Ishikawa (cell line): ENCODE measurements at regions not wholly inside any gene's neighbourhood (a gene's known extent, or its start where the extent isn't known, plus 50 kb on each side); places are given as distances from the start of the nearest gene placed in this dataset.

Experiments used
- CEBPB ChIP-seq: IDR thresholded peaks from 2 replicates; pipeline ENCODE4 v1.6.1; 2012
- CREB1 ChIP-seq: IDR thresholded peaks from 2 replicates; pipeline ENCODE4 v1.6.1; 2012; ENCODE audit warnings: low read depth
- EGR1 ChIP-seq: IDR thresholded peaks from 2 replicates; pipeline ENCODE4 v1.6.1; 2012
- EP300 ChIP-seq: IDR thresholded peaks from 2 replicates; pipeline ENCODE4 v1.6.1; 2012; ENCODE audit warnings: borderline replicate concordance
- FOXM1 ChIP-seq: IDR thresholded peaks from 2 replicates; pipeline ENCODE4 v1.6.1; 2012; ENCODE audit warnings: low read depth, borderline replicate concordance
- NFIC ChIP-seq: IDR thresholded peaks from 2 replicates; pipeline ENCODE4 v1.6.1; 2012
- RAD21 ChIP-seq: IDR thresholded peaks from 2 replicates; pipeline ENCODE4 v1.6.1; 2012; ENCODE audit warnings: low read depth
- TAF1 ChIP-seq: IDR thresholded peaks from 2 replicates; pipeline ENCODE4 v1.6.1; 2012; ENCODE audit warnings: low read depth, mild to moderate bottlenecking
- TCF12 ChIP-seq: IDR thresholded peaks from 2 replicates; pipeline ENCODE4 v1.6.1; 2012; ENCODE audit warnings: low read depth
- TEAD4 ChIP-seq: IDR thresholded peaks from 2 replicates; pipeline ENCODE4 v1.6.1; 2012
- YY1 ChIP-seq: IDR thresholded peaks from 2 replicates; pipeline ENCODE4 v1.6.1; 2012; ENCODE audit warnings: low read depth
- ZBTB7A ChIP-seq: IDR thresholded peaks from 2 replicates; pipeline ENCODE4 v1.6.1; 2012; ENCODE audit warnings: low read depth
- TF ChIP-seq, protein P1 (sequence below): IDR thresholded peaks from 2 replicates; pipeline ENCODE4 v1.6.1; 2012; ENCODE audit warnings: low read depth, mild to moderate bottlenecking
- TF ChIP-seq, protein P2 (sequence below): IDR thresholded peaks from 2 replicates; pipeline ENCODE4 v1.6.1; 2012

DNA sequence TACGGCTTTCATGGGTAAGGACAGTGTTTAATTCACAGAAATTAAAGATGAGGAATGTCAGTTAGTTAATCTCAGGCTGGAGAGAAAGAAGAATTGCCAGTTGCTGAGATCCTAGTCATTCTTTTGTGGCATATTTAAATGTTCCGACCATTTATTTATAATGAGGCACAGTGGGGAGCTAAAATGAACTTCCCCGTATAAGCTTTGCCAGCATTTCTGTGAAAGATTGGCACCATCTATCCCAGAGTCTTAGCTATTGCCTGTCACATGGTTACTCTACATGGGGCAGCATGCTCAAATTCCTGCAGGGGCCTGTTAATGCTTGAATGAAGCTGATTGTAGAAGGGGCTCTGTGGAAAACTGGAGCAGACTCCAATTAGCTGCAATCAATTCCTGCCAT lies 314.1 kb downstream of the PRELID2 start:
- TF ChIP-seq, protein P1, sequence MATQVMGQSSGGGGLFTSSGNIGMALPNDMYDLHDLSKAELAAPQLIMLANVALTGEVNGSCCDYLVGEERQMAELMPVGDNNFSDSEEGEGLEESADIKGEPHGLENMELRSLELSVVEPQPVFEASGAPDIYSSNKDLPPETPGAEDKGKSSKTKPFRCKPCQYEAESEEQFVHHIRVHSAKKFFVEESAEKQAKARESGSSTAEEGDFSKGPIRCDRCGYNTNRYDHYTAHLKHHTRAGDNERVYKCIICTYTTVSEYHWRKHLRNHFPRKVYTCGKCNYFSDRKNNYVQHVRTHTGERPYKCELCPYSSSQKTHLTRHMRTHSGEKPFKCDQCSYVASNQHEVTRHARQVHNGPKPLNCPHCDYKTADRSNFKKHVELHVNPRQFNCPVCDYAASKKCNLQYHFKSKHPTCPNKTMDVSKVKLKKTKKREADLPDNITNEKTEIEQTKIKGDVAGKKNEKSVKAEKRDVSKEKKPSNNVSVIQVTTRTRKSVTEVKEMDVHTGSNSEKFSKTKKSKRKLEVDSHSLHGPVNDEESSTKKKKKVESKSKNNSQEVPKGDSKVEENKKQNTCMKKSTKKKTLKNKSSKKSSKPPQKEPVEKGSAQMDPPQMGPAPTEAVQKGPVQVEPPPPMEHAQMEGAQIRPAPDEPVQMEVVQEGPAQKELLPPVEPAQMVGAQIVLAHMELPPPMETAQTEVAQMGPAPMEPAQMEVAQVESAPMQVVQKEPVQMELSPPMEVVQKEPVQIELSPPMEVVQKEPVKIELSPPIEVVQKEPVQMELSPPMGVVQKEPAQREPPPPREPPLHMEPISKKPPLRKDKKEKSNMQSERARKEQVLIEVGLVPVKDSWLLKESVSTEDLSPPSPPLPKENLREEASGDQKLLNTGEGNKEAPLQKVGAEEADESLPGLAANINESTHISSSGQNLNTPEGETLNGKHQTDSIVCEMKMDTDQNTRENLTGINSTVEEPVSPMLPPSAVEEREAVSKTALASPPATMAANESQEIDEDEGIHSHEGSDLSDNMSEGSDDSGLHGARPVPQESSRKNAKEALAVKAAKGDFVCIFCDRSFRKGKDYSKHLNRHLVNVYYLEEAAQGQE, result no peak
- no peak for TF ChIP-seq TEAD4
- no peak for TF ChIP-seq CEBPB
- TF ChIP-seq, protein P2, sequence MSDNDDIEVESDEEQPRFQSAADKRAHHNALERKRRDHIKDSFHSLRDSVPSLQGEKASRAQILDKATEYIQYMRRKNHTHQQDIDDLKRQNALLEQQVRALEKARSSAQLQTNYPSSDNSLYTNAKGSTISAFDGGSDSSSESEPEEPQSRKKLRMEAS, result no peak
- TF ChIP-seq EGR1, result no peak
- TF ChIP-seq TAF1, result no peak
- TF ChIP-seq NFIC, result no peak
- TF ChIP-seq YY1, result no peak
- no peak for TF ChIP-seq TCF12
- TF ChIP-seq FOXM1, result no peak
- TF ChIP-seq EP300, result 0 out of 2 replicates have a peak, but pooled peaks have one; percentile 25
- TF ChIP-seq CREB1, result no peak
- TF ChIP-seq ZBTB7A, result no peak
- TF ChIP-seq RAD21, result no peak
